H54 (cell line): ENCODE measurements at regions not wholly inside any gene's neighbourhood (a gene's known extent, or its start where the extent isn't known, plus 50 kb on each side); places are given as distances from the start of the nearest gene placed in this dataset.
A peak's percentile ranks its signal among the peaks of the same experiment; 100 is the strongest.

Experiments used
- DNase-seq: peaks from one replicate; pipeline ENCODE4 v3.0.0; 2011; ENCODE audit warnings: low spot score, mixed read lengths; ENCODE audit not compliant: insufficient read length
- FAIRE-seq: peaks from 3 replicates; lab custom pipeline; 2011; peaks lifted over from hg19 to GRCh38; lab: Jason Lieb, UNC
- POLR2A ChIP-seq: IDR thresholded peaks from 2 replicates; pipeline ENCODE4 v1.6.1; 2011; ENCODE audit warnings: low read depth, mild to moderate bottlenecking, low read length

DNA sequence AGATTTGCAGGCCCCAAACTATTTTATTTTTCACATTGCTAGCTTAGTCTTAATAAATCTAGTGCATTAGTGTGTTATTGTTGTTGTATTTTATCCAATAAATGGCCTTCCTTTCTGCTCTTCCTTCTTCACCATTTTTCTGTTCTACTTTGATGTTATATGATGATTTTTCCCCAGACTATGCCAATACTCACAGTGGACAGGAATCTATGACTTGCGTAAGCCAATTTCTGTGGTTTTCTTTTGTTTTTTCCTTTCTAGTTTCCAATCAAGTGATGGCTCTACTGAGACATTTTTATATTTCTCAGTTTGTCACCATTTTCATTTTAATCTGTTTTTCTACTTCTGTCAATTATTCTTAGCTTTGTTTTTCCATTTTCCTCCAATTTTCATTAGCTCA is 106.8 kb upstream of the FBXL7 start:
- TF ChIP-seq POLR2A, result no peak
- FAIRE-seq, result no peak
- no peak for DNase-seq

DNA sequence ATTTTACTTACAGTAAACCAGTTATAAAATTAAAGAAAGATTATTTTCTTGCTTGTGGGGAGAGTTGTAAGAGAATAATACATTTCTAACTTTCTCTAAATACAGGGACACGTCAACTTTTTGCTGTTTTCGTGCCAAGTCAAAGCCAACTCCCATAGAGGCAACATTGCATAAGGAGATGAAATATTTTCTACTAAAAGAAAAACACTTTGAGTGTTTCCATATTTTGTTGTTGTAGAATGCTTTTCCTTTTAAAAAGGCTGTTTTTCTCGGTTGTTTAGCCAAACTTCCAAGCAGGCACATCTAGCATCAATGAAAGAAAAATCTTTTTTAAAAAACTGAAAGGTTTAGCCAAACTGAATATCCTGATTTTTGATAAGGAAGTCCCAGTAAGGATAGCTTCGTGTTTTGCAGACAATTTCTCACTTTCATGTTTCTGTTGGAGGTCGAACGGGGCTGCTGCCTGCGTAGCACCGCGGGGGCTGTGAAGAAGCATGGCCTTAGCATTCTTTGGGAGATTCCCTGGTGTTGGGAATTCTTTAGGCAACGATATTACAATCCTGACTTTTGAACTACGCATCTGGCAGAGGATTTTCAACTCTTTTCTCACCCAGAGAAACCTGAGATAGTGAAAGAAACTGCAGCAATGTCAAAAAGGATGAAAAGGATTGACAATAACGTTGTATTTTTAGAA is 108.1 kb upstream of the FBXL7 start:
- DNase-seq, result no peak

GRCh38 chr5:15388866-15389265 is 111.1 kb upstream of the FBXL7 start:
- DNase-seq, result no peak
- FAIRE-seq, result no peak
- no peak for TF ChIP-seq POLR2A

More for the DNA sequence above, 108.1 kb upstream of the FBXL7 start:
- no peak for FAIRE-seq
- no peak for TF ChIP-seq POLR2A

DNA sequence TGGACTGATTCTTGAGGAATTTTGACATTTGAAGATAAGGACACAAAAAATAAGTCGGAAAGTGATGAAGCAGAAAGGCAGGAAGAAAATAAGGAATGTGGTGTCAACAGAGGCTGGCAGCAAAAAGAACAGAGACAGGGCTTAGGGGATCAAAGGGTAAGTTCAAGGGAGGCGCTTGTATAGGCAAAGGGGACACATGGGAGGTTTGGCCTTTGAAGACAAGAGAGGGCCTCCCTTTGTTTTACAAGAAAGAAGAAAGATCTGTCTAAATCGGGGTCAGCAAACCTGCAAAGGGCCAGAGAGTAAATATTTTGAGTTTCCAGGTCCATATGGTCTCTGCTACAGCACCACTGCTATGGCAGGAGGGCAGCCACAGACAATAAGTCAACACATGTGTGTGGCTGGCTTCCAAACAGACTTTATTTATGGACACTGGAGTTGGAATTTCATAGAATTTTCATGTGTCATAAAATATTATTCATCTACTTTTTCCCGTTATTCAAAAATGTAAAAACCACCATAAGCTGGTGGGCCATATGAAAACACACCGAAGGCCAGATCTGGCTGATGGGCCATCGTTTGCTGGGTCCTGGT is 112.0 kb upstream of the FBXL7 start:
- no peak for TF ChIP-seq POLR2A
- no peak for DNase-seq
- no peak for FAIRE-seq

DNA sequence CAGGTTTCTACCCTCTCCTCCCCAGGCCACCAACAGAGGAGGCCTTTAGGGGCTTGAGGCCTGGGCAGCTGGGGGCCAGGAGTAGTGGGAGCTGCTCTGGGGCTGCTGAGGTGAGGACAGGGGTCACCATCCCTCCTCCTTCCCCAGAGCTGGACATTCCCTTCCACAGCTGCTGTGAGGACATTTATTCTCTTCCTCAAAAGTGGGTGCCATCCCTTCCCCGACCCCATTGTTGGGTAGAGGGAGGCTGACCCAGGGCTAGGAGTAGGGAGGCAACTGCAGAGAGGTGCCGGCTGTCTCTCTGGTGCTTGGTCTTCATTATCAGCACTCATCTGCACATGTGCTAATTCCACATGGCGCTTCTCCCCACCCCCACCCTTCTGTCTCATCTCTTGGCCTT is 113.9 kb upstream of the FBXL7 start:
- FAIRE-seq, result no peak
- no peak for DNase-seq
- no peak for TF ChIP-seq POLR2A

DNA sequence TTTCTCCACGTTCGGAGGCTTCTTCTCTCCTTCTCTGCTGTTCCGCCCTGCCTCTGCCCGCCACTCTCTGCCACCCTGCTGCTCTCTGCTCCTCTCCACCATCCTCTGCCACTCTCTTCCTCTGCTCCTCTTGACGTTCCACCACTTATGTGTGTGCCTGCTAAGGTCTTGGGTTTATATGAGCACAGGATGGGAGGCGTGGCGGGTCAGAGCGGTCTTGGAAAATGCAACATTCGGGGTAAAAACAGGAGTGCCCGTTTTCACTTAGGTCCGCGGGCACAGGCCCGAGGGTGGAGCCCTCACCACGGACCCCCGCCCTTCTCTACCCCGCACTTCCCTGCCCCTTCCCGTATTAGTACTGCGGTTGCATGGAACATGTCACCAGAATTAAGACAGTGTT is 114.4 kb upstream of the FBXL7 start:
- no peak for FAIRE-seq
- TF ChIP-seq POLR2A, result no peak
- no peak for DNase-seq

DNA sequence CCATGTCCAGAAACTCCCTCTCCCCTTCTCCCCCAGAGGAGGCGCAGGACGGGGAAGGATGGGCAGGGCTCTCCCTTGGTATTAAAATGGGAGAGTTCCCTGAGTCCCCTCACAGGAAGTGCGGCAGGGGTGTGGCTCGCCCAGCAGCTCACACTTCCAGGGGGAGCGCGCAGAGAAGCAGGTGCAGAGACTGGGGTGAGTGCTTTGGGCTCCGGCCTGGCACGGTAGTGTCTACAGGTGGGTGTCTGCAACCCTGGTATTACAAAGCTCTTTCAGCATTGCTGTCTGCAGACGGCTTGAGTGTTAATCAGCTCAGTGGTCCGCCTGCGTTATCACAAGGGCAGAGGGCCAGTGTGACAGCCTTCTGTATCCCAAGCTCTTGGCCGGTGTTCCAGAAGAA is 114.9 kb upstream of the FBXL7 start:
- DNase-seq, result no peak
- TF ChIP-seq POLR2A, result no peak
- FAIRE-seq, result no peak

DNA sequence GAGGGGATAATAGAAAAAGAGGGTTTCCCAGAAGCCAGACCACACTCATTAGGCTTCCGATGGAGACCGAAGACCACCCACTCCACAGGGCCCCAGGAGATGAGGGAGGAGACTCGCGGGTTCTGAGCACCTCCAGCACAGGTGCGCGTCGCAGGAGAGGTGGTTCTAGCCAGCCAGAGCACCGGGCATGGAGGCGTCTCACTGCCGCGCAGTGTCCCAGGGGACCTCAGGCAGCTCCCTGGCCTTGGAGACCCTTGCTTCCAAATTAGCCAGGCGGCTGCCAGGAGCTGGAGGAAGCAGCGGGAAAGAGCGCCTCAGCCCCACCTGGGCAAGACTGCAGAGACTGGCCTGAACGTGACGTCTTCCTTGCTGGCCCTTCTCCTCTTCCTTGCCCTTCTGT is 115.4 kb upstream of the FBXL7 start:
- DNase-seq (no peak), FAIRE-seq (no peak)
- TF ChIP-seq POLR2A, result no peak

GRCh38 chr5:15384176-15384575 is 115.8 kb upstream of the FBXL7 start:
- FAIRE-seq (no peak), DNase-seq (no peak)
- TF ChIP-seq POLR2A, result no peak

DNA sequence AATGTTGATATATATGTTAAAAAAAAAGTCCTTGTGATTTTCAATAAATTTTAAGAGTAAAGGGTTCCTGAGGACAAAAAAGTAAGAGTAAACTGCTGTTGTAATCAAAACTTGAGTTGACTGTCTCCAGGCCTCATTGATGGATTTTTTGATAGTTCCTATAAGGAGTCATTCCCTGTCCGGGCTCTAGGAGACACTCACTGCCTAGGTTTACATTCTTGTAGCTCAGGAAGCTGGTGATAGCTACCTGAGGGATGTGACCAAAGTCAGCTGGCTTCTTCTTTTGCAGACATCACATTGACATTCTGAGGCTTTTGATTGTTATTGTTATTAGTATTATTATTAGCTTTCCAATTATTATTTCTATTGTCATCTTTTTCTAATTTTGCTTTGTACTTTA is 116.5 kb upstream of the FBXL7 start:
- DNase-seq (peak; percentile 20), FAIRE-seq (no peak)
- no peak for TF ChIP-seq POLR2A

GRCh38 chr5:15383021-15383420 is 117.0 kb upstream of the FBXL7 start:
- FAIRE-seq (no peak), DNase-seq (no peak)
- TF ChIP-seq POLR2A, result no peak

DNA sequence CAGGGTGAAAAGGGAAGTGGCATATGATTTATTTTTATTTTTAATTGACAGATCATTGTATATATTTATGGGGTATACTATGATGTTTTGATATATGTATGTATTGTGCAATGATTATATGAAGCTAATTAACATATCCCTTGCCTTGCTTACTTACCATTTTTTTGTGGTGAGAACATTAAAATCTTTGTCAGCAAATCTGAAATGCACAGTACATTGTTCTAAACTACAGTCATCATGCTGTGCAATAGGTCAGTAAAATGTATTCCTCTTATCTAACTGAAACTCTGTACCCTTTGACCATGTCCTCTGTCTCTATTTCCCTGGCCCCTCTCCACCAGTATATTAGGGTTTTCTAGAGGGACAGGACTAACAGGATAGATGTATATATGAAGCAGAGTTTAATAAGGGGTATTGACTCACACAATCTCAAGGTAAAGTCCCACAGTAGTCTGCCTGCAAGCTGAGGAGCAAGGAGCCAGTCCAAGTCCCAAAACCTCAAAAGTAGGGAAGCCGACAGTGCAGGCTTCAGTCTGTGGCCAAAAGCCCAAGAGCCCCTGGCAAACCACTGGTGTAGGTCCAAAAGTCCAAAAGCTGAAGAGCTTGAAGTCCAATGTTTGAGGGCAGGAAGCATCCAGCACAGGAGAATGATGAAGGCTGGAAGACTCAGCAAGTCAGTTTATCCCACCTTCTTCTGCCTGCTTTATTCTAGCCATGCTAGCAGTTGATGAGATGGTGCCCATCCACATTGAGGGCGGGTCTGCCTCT is 122.2 kb upstream of the FBXL7 start:
- no peak for TF ChIP-seq POLR2A
- DNase-seq (no peak), FAIRE-seq (no peak)

GRCh38 chr5:15376803-15377202 is 123.2 kb upstream of the FBXL7 start:
- no peak for FAIRE-seq
- no peak for DNase-seq
- TF ChIP-seq POLR2A, result no peak

- no peak for FAIRE-seq
- TF ChIP-seq POLR2A, result no peak
- DNase-seq, result no peak
These were observed 123.9 kb upstream of the FBXL7 start for GRCh38 chr5:15376088-15376487.
